ENCODE measurements at regions not wholly inside any gene's neighbourhood (a gene's known extent, or its start where the extent isn't known, plus 50 kb on each side); places are given as distances from the start of the nearest gene placed in this dataset.

GRCh38 chr2:14759082-14759481 is 126.6 kb downstream of the LRATD1 start:
- H3K36me3 Mint-ChIP-seq (ENCODE audit: low read depth, unreplicated experiment): no peaks in the 10 kb centered on the region
- no peaks in the 10 kb centered on the region for H3K36me3 ChIP-seq (ENCODE audit: insufficient read depth, low read length)
- no peaks in the 10 kb centered on the region for H3K27me3 ChIP-seq (ENCODE audit: insufficient read depth, low read length)
- H3K27ac Mint-ChIP-seq (ENCODE audit: unreplicated experiment): no peak overlapping the region
- no peaks in the 10 kb centered on the region for H3K9me3 ChIP-seq (ENCODE audit: insufficient read depth, low read depth, low read length)
- TF ChIP-seq, protein P1, sequence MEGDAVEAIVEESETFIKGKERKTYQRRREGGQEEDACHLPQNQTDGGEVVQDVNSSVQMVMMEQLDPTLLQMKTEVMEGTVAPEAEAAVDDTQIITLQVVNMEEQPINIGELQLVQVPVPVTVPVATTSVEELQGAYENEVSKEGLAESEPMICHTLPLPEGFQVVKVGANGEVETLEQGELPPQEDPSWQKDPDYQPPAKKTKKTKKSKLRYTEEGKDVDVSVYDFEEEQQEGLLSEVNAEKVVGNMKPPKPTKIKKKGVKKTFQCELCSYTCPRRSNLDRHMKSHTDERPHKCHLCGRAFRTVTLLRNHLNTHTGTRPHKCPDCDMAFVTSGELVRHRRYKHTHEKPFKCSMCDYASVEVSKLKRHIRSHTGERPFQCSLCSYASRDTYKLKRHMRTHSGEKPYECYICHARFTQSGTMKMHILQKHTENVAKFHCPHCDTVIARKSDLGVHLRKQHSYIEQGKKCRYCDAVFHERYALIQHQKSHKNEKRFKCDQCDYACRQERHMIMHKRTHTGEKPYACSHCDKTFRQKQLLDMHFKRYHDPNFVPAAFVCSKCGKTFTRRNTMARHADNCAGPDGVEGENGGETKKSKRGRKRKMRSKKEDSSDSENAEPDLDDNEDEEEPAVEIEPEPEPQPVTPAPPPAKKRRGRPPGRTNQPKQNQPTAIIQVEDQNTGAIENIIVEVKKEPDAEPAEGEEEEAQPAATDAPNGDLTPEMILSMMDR (IDR thresholded peaks at IDR 0.05; ENCODE audit: insufficient read depth, low read depth, low read length): no peak
- no peak for TF ChIP-seq EZH2 (IDR thresholded peaks at IDR 0.05; ENCODE audit: insufficient read depth, low read length)
- H3K79me2 ChIP-seq (ENCODE audit: insufficient read depth, low read length): no peaks in the 10 kb centered on the region
- H3K27me3 Mint-ChIP-seq (ENCODE audit: low read depth, unreplicated experiment): no peaks in the 10 kb centered on the region
- no peaks in the 10 kb centered on the region for H4K20me1 ChIP-seq (ENCODE audit: insufficient read depth, low read length)
- H3K4me3 ChIP-seq (ENCODE audit: insufficient read depth, low read depth, low read length): no peak overlapping the region
- H3K9ac ChIP-seq (ENCODE audit: low read length): no peak overlapping the region
- peaks cover 15% of the 10 kb centered on the region for H3K4me1 ChIP-seq (ENCODE audit: insufficient read depth, low read length)
- peaks cover 36% of the 10 kb centered on the region for H3K4me1 Mint-ChIP-seq (ENCODE audit: low read depth, unreplicated experiment)
- H2AFZ ChIP-seq (ENCODE audit: low read depth, low read length): no peak overlapping the region
- H3K4me3 Mint-ChIP-seq (ENCODE audit: unreplicated experiment): no peak overlapping the region
- FAIRE-seq (no peak), DNase-seq (ENCODE audit: low read depth) (no peak)
- H3K27ac ChIP-seq (ENCODE audit: low read depth, low read length): no peak overlapping the region
- H3K4me2 ChIP-seq (ENCODE audit: low read length): no peak overlapping the region
- H3K9me3 Mint-ChIP-seq (ENCODE audit: unreplicated experiment): no peaks in the 10 kb centered on the region

DNA sequence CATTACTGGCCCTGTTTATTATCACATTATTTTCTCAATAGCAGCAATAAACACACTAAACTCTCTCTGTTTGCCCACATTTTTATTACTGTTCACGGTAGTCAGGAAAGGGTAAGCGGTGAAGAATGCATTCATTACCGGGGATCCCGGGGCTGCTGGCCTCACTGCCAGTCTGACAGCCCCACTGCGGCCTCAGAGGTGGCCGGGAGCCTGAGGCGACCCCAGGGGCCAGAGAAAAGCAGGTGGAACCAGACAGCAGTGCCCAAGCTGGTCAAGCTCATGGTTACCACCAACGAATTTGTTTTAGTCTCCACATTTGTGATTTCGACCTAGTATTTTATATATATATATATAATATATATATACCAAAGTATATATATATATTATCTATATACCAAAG is 127.7 kb downstream of the LRATD1 start:
- H3K27me3 Mint-ChIP-seq (ENCODE audit: low read depth, unreplicated experiment): peaks cover 2% of the 10 kb centered on the region
- Histone ChIP-seq H3K9me3 (ENCODE audit: insufficient read depth, low read depth, low read length) (no peaks in the 10 kb centered on the region), H3K4me2 (ENCODE audit: low read length) (no peak overlapping the region), H4K20me1 (ENCODE audit: insufficient read depth, low read length) (no peaks in the 10 kb centered on the region), H3K36me3 (ENCODE audit: insufficient read depth, low read length) (no peaks in the 10 kb centered on the region), H3K9ac (ENCODE audit: low read length) (no peak overlapping the region), H2AFZ (ENCODE audit: low read depth, low read length) (no peak overlapping the region), H3K4me1 (ENCODE audit: insufficient read depth, low read length) (peaks cover 15% of the 10 kb centered on the region), H3K4me3 (ENCODE audit: insufficient read depth, low read depth, low read length) (no peak overlapping the region), H3K27me3 (ENCODE audit: insufficient read depth, low read length) (no peaks in the 10 kb centered on the region), H3K27ac (ENCODE audit: low read depth, low read length) (no peak overlapping the region), H3K79me2 (ENCODE audit: insufficient read depth, low read length) (no peaks in the 10 kb centered on the region)
- H3K27ac Mint-ChIP-seq (ENCODE audit: unreplicated experiment): peak overlapping the region; percentile 53
- H3K36me3 Mint-ChIP-seq (ENCODE audit: low read depth, unreplicated experiment): no peaks in the 10 kb centered on the region
- FAIRE-seq (no peak), DNase-seq (ENCODE audit: low read depth) (no peak)
- TF ChIP-seq, protein P1 (IDR thresholded peaks at IDR 0.05; ENCODE audit: insufficient read depth, low read depth, low read length): no peak
- TF ChIP-seq EZH2 (IDR thresholded peaks at IDR 0.05; ENCODE audit: insufficient read depth, low read length): no peak
- no peaks in the 10 kb centered on the region for H3K9me3 Mint-ChIP-seq (ENCODE audit: unreplicated experiment)
- H3K4me1 Mint-ChIP-seq (ENCODE audit: low read depth, unreplicated experiment): peaks cover 27% of the 10 kb centered on the region
- H3K4me3 Mint-ChIP-seq (ENCODE audit: unreplicated experiment): no peak overlapping the region

GRCh38 chr2:14761118-14761517 is 128.6 kb downstream of the LRATD1 start:
- peaks cover 17% of the 10 kb centered on the region for H3K4me1 Mint-ChIP-seq (ENCODE audit: low read depth, unreplicated experiment)
- Histone ChIP-seq H3K79me2 (ENCODE audit: insufficient read depth, low read length) (no peaks in the 10 kb centered on the region), H3K4me1 (ENCODE audit: insufficient read depth, low read length) (peaks cover 12% of the 10 kb centered on the region), H3K4me2 (ENCODE audit: low read length) (no peak overlapping the region), H3K9ac (ENCODE audit: low read length) (no peak overlapping the region), H4K20me1 (ENCODE audit: insufficient read depth, low read length) (no peaks in the 10 kb centered on the region), H3K36me3 (ENCODE audit: insufficient read depth, low read length) (no peaks in the 10 kb centered on the region), H3K27ac (ENCODE audit: low read depth, low read length) (no peak overlapping the region), H3K4me3 (ENCODE audit: insufficient read depth, low read depth, low read length) (no peak overlapping the region), H3K27me3 (ENCODE audit: insufficient read depth, low read length) (no peaks in the 10 kb centered on the region), H3K9me3 (ENCODE audit: insufficient read depth, low read depth, low read length) (no peaks in the 10 kb centered on the region), H2AFZ (ENCODE audit: low read depth, low read length) (no peak overlapping the region)
- peaks cover 2% of the 10 kb centered on the region for H3K27me3 Mint-ChIP-seq (ENCODE audit: low read depth, unreplicated experiment)
- H3K4me3 Mint-ChIP-seq (ENCODE audit: unreplicated experiment): no peak overlapping the region
- H3K27ac Mint-ChIP-seq (ENCODE audit: unreplicated experiment): no peak overlapping the region
- no peak for TF ChIP-seq EZH2 (IDR thresholded peaks at IDR 0.05; ENCODE audit: insufficient read depth, low read length)
- TF ChIP-seq, protein P1 (IDR thresholded peaks at IDR 0.05; ENCODE audit: insufficient read depth, low read depth, low read length): no peak
- H3K9me3 Mint-ChIP-seq (ENCODE audit: unreplicated experiment): no peaks in the 10 kb centered on the region
- no peaks in the 10 kb centered on the region for H3K36me3 Mint-ChIP-seq (ENCODE audit: low read depth, unreplicated experiment)
- no peak for FAIRE-seq
- no peak for DNase-seq (ENCODE audit: low read depth)
